HG03280 (cell line): ENCODE measurements at regions not wholly inside any gene's neighbourhood (a gene's known extent, or its start where the extent isn't known, plus 50 kb on each side); places are given as distances from the start of the nearest gene placed in this dataset.

Experiments
- ATAC-seq: cut with Tn5 transposase; IDR thresholded peaks from one replicate; pipeline ENCODE4 v1.9.1; 2021; ENCODE audit warnings: mild to moderate bottlenecking, moderate library complexity; ENCODE audit not compliant: unreplicated experiment

- no peak for ATAC-seq
Measured at GRCh38 chr1:98336472-98337083, 324.9 kb upstream of the SNX7 start.

GRCh38 chr1:98333936-98334335 lies 327.6 kb upstream of the SNX7 start:
- ATAC-seq = no peak

GRCh38 chr1:98333406-98333805 lies 328.1 kb upstream of the SNX7 start:
- no peak for ATAC-seq

- ATAC-seq = no peak
Measured at GRCh38 chr1:98331718-98332311, 329.7 kb upstream of the SNX7 start.

GRCh38 chr1:98331243-98331642 lies 330.3 kb upstream of the SNX7 start:
- ATAC-seq = no peak

- ATAC-seq = no peak
Measured at GRCh38 chr1:98330224-98330623, 331.3 kb upstream of the SNX7 start.

- ATAC-seq = no peak
Measured at GRCh38 chr1:98328855-98329254, 332.7 kb upstream of the SNX7 start.

- ATAC-seq = no peak
Measured at GRCh38 chr1:98327220-98327861, 334.2 kb upstream of the SNX7 start.

GRCh38 chr1:98325646-98326440 lies 335.7 kb upstream of the SNX7 start:
- ATAC-seq = no peak

GRCh38 chr1:98323906-98324358 lies 337.6 kb upstream of the SNX7 start:
- no peak for ATAC-seq

GRCh38 chr1:98323388-98323787 lies 338.1 kb upstream of the SNX7 start:
- no peak for ATAC-seq

- no peak for ATAC-seq
Measured at GRCh38 chr1:98322966-98323365, 338.6 kb upstream of the SNX7 start.

GRCh38 chr1:98322086-98322485 lies 339.4 kb upstream of the SNX7 start:
- no peak for ATAC-seq

GRCh38 chr1:98321191-98321590 lies 340.3 kb upstream of the SNX7 start:
- no peak for ATAC-seq

- ATAC-seq = no peak
Measured at GRCh38 chr1:98316286-98316905, 345.1 kb upstream of the SNX7 start.

GRCh38 chr1:98315309-98315708 lies 346.2 kb upstream of the SNX7 start:
- no peak for ATAC-seq

GRCh38 chr1:98314601-98315000 lies 346.9 kb upstream of the SNX7 start:
- no peak for ATAC-seq

GRCh38 chr1:98306517-98307089 lies 354.9 kb upstream of the SNX7 start:
- ATAC-seq = no peak

GRCh38 chr1:98305362-98305761 lies 356.2 kb upstream of the SNX7 start:
- no peak for ATAC-seq

GRCh38 chr1:98304888-98305287 lies 356.6 kb upstream of the SNX7 start:
- ATAC-seq = no peak

- no peak for ATAC-seq
Measured at GRCh38 chr1:98299861-98300260, 361.7 kb upstream of the SNX7 start.
